Ectodermal cell (in vitro differentiated cells): ENCODE measurements at regions not wholly inside any gene's neighbourhood (a gene's known extent, or its start where the extent isn't known, plus 50 kb on each side); places are given as distances from the start of the nearest gene placed in this dataset.

Experiments used
- H3K27ac ChIP-seq: 2 replicates; pipeline ENCODE4 v1.7.0; 2013; ENCODE audit warnings: mild to moderate bottlenecking, low read depth, low read length; ENCODE audit not compliant: insufficient read depth, poor library complexity, severe bottlenecking
- H3K27me3 ChIP-seq: 2 replicates; pipeline ENCODE4 v1.7.0; 2013; ENCODE audit warnings: mild to moderate bottlenecking, low read length; ENCODE audit not compliant: insufficient read depth, control insufficient read depth, poor library complexity, severe bottlenecking
- H3K36me3 ChIP-seq: one replicate; pipeline ENCODE4 v1.7.0; 2013; ENCODE audit warnings: low read length; ENCODE audit not compliant: control insufficient read depth, insufficient read depth
- H3K4me1 ChIP-seq: one replicate; pipeline ENCODE4 v1.7.0; 2013; ENCODE audit warnings: low read length; ENCODE audit not compliant: control insufficient read depth, insufficient read depth
- H3K4me3 ChIP-seq: 2 replicates; pipeline ENCODE4 v1.7.0; 2013; ENCODE audit warnings: low read depth, low read length, control low read depth; ENCODE audit not compliant: insufficient read depth
- H3K9me3 ChIP-seq: 2 replicates; pipeline ENCODE4 v1.7.0; 2013; ENCODE audit warnings: mild to moderate bottlenecking, low read length, moderate library complexity; ENCODE audit not compliant: control insufficient read depth
- WGBS, 2 experiments: methylation state at CpG; one replicate each; pipeline ENCODE4 v1.1.7; 2013; ENCODE audit warnings: missing lambda C conversion rate in 2 of 2; 5-methylcytosine and 5-hydroxymethylcytosine counted together

DNA sequence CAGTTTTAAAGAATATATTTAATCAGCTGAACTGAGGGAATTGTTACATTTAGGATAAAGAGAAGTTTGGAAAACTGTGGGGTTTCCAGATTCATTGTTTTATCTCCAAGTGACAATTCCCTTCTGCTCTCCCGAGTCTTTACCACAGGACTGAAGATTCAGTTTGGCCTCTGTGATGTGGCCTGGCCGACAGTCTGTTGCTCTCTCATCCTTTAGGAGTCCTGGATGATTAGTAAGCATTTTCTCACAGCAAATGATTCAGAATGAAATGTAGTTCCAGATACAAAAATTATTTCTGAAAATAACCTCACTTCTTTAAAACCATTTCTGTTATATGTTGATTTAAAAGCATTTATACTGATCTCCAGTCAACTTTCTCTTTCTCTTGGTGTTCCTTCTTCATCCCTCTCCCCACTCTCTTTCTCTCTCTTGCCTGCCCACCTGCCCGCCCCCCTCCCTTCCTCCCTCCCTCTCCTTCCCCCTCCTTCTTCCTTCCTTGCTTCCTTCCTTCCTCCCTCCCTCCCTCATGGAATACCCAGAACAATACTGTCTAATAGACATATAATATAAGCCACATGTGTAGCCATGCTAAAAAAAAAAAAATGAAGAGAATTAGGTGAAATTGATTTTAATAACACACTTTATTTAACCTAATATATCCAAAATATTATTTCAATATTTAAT is 254.9 kb downstream of the PRL start:
- Histone ChIP-seq H3K9me3 (no peaks in the 10 kb centered on the region), H3K36me3 (no peaks in the 10 kb centered on the region), H3K27ac (no peak overlapping the region), H3K27me3 (no peaks in the 10 kb centered on the region), H3K4me1 (peaks cover 9% of the 10 kb centered on the region), H3K4me3 (no peak overlapping the region)
- 83 to 92% methylated on average over 2 of the region's 3 CpGs for WGBS, 2 experiments

- Histone ChIP-seq H3K27ac (no peak overlapping the region), H3K4me3 (no peak overlapping the region), H3K27me3 (no peaks in the 10 kb centered on the region), H3K36me3 (no peaks in the 10 kb centered on the region), H3K4me1 (peaks cover 9% of the 10 kb centered on the region), H3K9me3 (no peaks in the 10 kb centered on the region)
Measured at GRCh38 chr6:22042706-22043105, 254.1 kb downstream of the PRL start.

GRCh38 chr6:22043284-22043962 is 253.4 kb downstream of the PRL start:
- no peak overlapping the region for H3K27ac ChIP-seq
- H3K36me3 ChIP-seq, result no peaks in the 10 kb centered on the region
- WGBS, 2 experiments, result 84 to 86% methylated on average over 7 of the region's 7 CpGs
- no peaks in the 10 kb centered on the region for H3K27me3 ChIP-seq
- H3K4me1 ChIP-seq, result peaks cover 9% of the 10 kb centered on the region
- H3K9me3 ChIP-seq, result no peaks in the 10 kb centered on the region
- H3K4me3 ChIP-seq, result no peak overlapping the region

DNA sequence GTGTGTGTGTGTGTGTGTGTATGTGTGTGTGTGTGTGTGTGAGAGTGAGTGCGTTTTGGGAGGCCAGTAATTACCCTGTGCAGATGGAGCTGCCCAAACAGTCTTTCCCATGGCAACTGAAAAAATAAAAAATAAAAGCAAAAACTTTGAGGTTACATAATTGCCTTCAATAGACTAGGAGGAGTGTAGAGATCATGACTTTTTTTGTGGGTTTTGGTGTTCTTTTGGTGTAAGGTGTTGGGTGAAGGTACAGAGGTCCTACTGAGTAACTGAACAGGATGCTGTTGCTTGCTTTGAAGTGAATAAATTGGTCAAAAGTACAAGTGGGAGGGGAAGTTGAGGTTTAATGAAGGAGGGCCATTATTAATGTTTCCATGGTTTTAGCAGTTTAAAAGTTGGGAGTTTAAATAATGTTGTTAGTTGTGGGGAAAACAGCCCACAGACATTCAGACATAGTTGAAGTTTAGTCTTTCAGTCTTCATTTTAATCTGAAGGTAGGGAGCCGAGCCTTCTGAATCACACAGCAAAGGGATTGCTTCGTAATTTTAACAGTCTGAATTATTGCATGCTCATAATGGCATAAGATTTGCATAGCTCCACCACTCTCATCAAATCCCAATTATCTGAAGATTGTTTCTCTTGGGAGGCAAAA is 251.4 kb downstream of the PRL start:
- H3K4me3 ChIP-seq, result no peak overlapping the region
- WGBS, 2 experiments, result 91 to 95% methylated on average over 3 of the region's 3 CpGs
- H3K4me1 ChIP-seq, result peaks cover 9% of the 10 kb centered on the region
- no peak overlapping the region for H3K27ac ChIP-seq
- no peaks in the 10 kb centered on the region for H3K36me3 ChIP-seq
- no peaks in the 10 kb centered on the region for H3K9me3 ChIP-seq
- H3K27me3 ChIP-seq, result no peaks in the 10 kb centered on the region

GRCh38 chr6:22049002-22049401 is 247.8 kb downstream of the PRL start:
- H3K4me1 ChIP-seq, result no peaks in the 10 kb centered on the region
- no peaks in the 10 kb centered on the region for H3K9me3 ChIP-seq
- no peaks in the 10 kb centered on the region for H3K36me3 ChIP-seq
- H3K4me3 ChIP-seq, result no peak overlapping the region
- no peak overlapping the region for H3K27ac ChIP-seq
- no peaks in the 10 kb centered on the region for H3K27me3 ChIP-seq

- Histone ChIP-seq H3K27ac (no peak overlapping the region), H3K4me1 (no peaks in the 10 kb centered on the region), H3K36me3 (peaks cover 9% of the 10 kb centered on the region), H3K9me3 (no peaks in the 10 kb centered on the region), H3K27me3 (no peaks in the 10 kb centered on the region), H3K4me3 (no peak overlapping the region)
- 94 to 98% methylated on average over 3 of the region's 3 CpGs for WGBS, 2 experiments
Measured at GRCh38 chr6:22053391-22053997, 243.3 kb downstream of the PRL start.

DNA sequence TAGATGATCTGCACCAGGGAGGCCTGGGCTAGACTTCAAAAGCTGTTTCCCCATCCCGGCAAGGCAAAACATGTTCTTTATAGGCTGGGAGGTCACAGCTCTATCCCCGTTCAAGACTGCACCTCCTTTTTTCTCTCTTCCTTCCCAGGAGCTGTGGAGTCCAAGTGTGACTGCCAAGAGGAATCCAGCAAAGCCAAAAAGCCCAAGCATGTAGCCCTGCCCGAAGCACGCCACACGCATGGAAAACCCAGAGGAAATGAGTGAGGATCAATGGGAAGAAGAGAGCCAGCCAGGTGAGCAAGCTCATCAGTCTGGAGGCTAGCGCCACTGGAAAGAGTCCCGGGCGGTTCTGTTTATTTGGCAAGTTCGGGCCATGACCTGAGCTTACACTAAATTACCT is 240.4 kb downstream of the PRL start:
- H3K27me3 ChIP-seq, result no peaks in the 10 kb centered on the region
- H3K9me3 ChIP-seq, result no peaks in the 10 kb centered on the region
- H3K4me3 ChIP-seq, result no peak overlapping the region
- H3K27ac ChIP-seq, result no peak overlapping the region
- WGBS, 2 experiments, result 94 to 96% methylated on average over 9 of the region's 9 CpGs
- H3K36me3 ChIP-seq, result peaks cover 9% of the 10 kb centered on the region
- no peaks in the 10 kb centered on the region for H3K4me1 ChIP-seq

GRCh38 chr6:22057962-22058361 is 238.9 kb downstream of the PRL start:
- Histone ChIP-seq H3K36me3 (peaks cover 9% of the 10 kb centered on the region), H3K27ac (no peak overlapping the region), H3K4me1 (no peaks in the 10 kb centered on the region), H3K9me3 (no peaks in the 10 kb centered on the region), H3K27me3 (no peaks in the 10 kb centered on the region), H3K4me3 (no peak overlapping the region)
- WGBS, 2 experiments, result 88 to 94% methylated on average over 2 of the region's 2 CpGs

DNA sequence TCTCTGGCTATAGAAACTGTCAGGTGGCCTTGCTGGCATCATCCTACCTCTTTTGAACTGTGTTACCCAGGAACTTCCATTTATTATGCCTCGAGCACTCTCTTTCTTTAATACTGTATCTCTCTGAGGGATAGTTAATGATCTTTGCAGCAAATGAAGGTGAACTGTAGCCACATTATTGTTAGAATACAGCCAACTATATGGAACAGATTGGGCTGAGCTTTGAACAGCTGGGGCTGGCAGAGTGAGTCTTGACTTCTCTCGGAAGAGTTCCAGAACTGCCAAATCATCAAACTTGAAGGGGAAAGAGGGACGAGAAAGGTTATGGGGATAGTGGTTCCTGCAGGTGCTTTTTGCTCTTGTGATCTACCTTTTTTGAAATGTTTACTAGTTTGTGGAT is 237.7 kb downstream of the PRL start:
- Histone ChIP-seq H3K27ac (no peak overlapping the region), H3K4me3 (no peak overlapping the region), H3K4me1 (no peaks in the 10 kb centered on the region), H3K36me3 (peaks cover 9% of the 10 kb centered on the region), H3K27me3 (no peaks in the 10 kb centered on the region), H3K9me3 (no peaks in the 10 kb centered on the region)
- 98 to 99% methylated on average over 2 to 3 of the region's 3 CpGs for WGBS, 2 experiments

GRCh38 chr6:22059946-22060345 is 236.9 kb downstream of the PRL start:
- Histone ChIP-seq H3K9me3 (no peaks in the 10 kb centered on the region), H3K36me3 (peaks cover 9% of the 10 kb centered on the region), H3K27ac (no peak overlapping the region), H3K4me1 (no peaks in the 10 kb centered on the region), H3K27me3 (no peaks in the 10 kb centered on the region), H3K4me3 (no peak overlapping the region)
- 91 to 100% methylated on average over 1 of the region's 1 CpG for WGBS, 2 experiments
